H1 (cell line): ENCODE measurements at regions not wholly inside any gene's neighbourhood (a gene's known extent, or its start where the extent isn't known, plus 50 kb on each side); places are given as distances from the start of the nearest gene placed in this dataset.

Source experiments
- CTCF ChIA-PET: fragments of 300-600 bp; sonication (Branson Sonifier 250); formaldehyde crosslinking; loops from one replicate; lab custom pipeline; 2021; ENCODE audit not compliant: partially characterized antibody; lab: Charles Lee
- POLR2A ChIA-PET: fragments of 300-600 bp; sonication (Branson Sonifier 250); formaldehyde crosslinking; loops from one replicate; lab custom pipeline; 2021; ENCODE audit warnings: inconsistent platforms; ENCODE audit not compliant: partially characterized antibody; lab: Charles Lee
- DNase-seq, 2 experiments: peaks; one replicate each; pipeline versions ENCODE4 v3.0.0 to v3.0.0-alpha.2; 2010 to 2022; ENCODE audit warnings: low spot score in 2 of 2, low read depth in 1 of 2, mixed read lengths in 1 of 2
- FAIRE-seq: peaks from 2 replicates; lab custom pipeline; 2011; peaks lifted over from hg19 to GRCh38; lab: Jason Lieb, UNC
- H2AFZ ChIP-seq: 2 replicates; pipeline ENCODE4 v1.8.1; 2012; ENCODE audit warnings: low read length, inconsistent platforms
- H2AK5ac ChIP-seq: 2 replicates; pipeline ENCODE4 v1.6.1; 2013; ENCODE audit warnings: low read depth, low read length
- H2BK120ac ChIP-seq: replicated peaks from 2 replicates; pipeline ENCODE3; 2013; ENCODE audit warnings: low read depth, low read length, inconsistent platforms
- H2BK12ac ChIP-seq: 2 replicates; pipeline ENCODE4 v1.6.1; 2013; ENCODE audit warnings: low read depth, low read length
- H2BK15ac ChIP-seq: 2 replicates; pipeline ENCODE4 v1.6.1; 2013; ENCODE audit warnings: low read length
- H2BK20ac ChIP-seq: 2 replicates; pipeline ENCODE4 v1.6.1; 2013; ENCODE audit warnings: low read length
- H2BK5ac ChIP-seq: 2 replicates; pipeline ENCODE4 v1.6.1; 2013; ENCODE audit warnings: low read depth, low read length
- H3K14ac ChIP-seq: 2 replicates; pipeline ENCODE4 v1.6.1; 2013; ENCODE audit warnings: inconsistent platforms; ENCODE audit not compliant: insufficient read length
- H3K18ac ChIP-seq: 2 replicates; pipeline ENCODE4 v1.6.1; 2013; ENCODE audit warnings: low read length; ENCODE audit errors: extremely low read depth
- H3K23ac ChIP-seq: 2 replicates; pipeline ENCODE4 v1.6.1; 2013; ENCODE audit warnings: inconsistent platforms; ENCODE audit not compliant: insufficient read length
- H3K23me2 ChIP-seq: 2 replicates; pipeline ENCODE4 v1.6.1; 2013; ENCODE audit warnings: low read depth, low read length
- H3K27ac ChIP-seq: 2 replicates; pipeline ENCODE4 v1.6.1; 2011; ENCODE audit warnings: low read depth, low read length, inconsistent platforms
- H3K27me3 ChIP-seq, 4 experiments: replicated peaks in 1 of 4; 1 replicate in 1 of 4; 2 replicates in 3 of 4; pipeline versions ENCODE4 v1.6.1 to v1.8.1; 2011 to 2013; ENCODE audit warnings: low read length in 3 of 4, mild to moderate bottlenecking in 3 of 4, inconsistent platforms in 2 of 4, mixed read lengths in 2 of 4, moderate library complexity in 1 of 4; ENCODE audit not compliant: control insufficient read depth in 3 of 4, insufficient read depth in 3 of 4; ENCODE audit errors: extremely low read depth in 1 of 4
- H3K36me3 ChIP-seq, 4 experiments: 2 replicates each; pipeline versions ENCODE4 v1.6.1 to v1.8.1; 2011 to 2013; ENCODE audit warnings: mild to moderate bottlenecking in 4 of 4, low read length in 3 of 4, moderate library complexity in 2 of 4, control low read depth in 1 of 4, inconsistent platforms in 1 of 4; ENCODE audit not compliant: insufficient read depth in 4 of 4, control insufficient read depth in 2 of 4
- H3K4ac ChIP-seq: replicated peaks from 2 replicates; pipeline ENCODE3; 2013; ENCODE audit warnings: low read length, low read depth, mixed read lengths, inconsistent platforms; ENCODE audit not compliant: insufficient read length
- H3K4me1 ChIP-seq, 4 experiments: replicated peaks in 1 of 4; 1 replicate in 1 of 4; 2 replicates in 3 of 4; pipeline versions ENCODE4 v1.6.1 to v1.8.1; 2011 to 2013; ENCODE audit warnings: low read length in 3 of 4, inconsistent platforms in 2 of 4, mixed read lengths in 1 of 4; ENCODE audit not compliant: insufficient read depth in 4 of 4, control insufficient read depth in 3 of 4
- H3K4me2 ChIP-seq, 2 experiments: 2 replicates each; pipeline versions ENCODE4 v1.6.1 to v1.8.1; 2011 to 2013; ENCODE audit warnings: low read depth in 2 of 2, low read length in 2 of 2, control low read depth in 1 of 2, inconsistent platforms in 1 of 2, mild to moderate bottlenecking in 1 of 2; ENCODE audit not compliant: insufficient read depth in 1 of 2
- H3K4me3 ChIP-seq, 4 experiments: fragments of 200-600, 300-600 bp in 1 of 4; sonication (generic), shearing (Covaris generic), sonication (Bioruptor Twin) in 1 of 4; 2 replicates each; pipeline versions ENCODE4 v1.5.1 to v1.8.1; 2011 to 2016; ENCODE audit warnings: low read length in 4 of 4, low read depth in 3 of 4, control low read depth in 2 of 4, inconsistent platforms in 2 of 4, mild to moderate bottlenecking in 2 of 4, mixed read lengths in 1 of 4, moderate library complexity in 1 of 4; ENCODE audit not compliant: insufficient read depth in 2 of 4; ENCODE audit errors: extremely low read depth in 1 of 4
- H3K56ac ChIP-seq: replicated peaks from 2 replicates; pipeline ENCODE3; 2013; ENCODE audit warnings: low read depth, mild to moderate bottlenecking, mixed read lengths, low read length, inconsistent platforms; ENCODE audit not compliant: insufficient read length
- H3K79me1 ChIP-seq: 2 replicates; pipeline ENCODE4 v1.6.1; 2013; ENCODE audit warnings: low read depth, low read length, control low read depth
- H3K79me2 ChIP-seq, 2 experiments: 2 replicates each; pipeline versions ENCODE4 v1.6.1 to v1.8.1; 2012 to 2013; ENCODE audit warnings: low read length in 2 of 2, mild to moderate bottlenecking in 2 of 2, inconsistent platforms in 1 of 2; ENCODE audit not compliant: insufficient read depth in 2 of 2, control insufficient read depth in 1 of 2
- H3K9ac ChIP-seq, 4 experiments: replicated peaks in 1 of 4; 1 replicate in 1 of 4; 2 replicates in 3 of 4; pipeline versions ENCODE4 v1.6.1 to v1.8.1; 2011 to 2013; ENCODE audit warnings: low read depth in 3 of 4, low read length in 3 of 4, control low read depth in 2 of 4, mild to moderate bottlenecking in 2 of 4, moderate library complexity in 2 of 4, inconsistent platforms in 1 of 4; ENCODE audit errors: extremely low read depth in 1 of 4
- H3K9me3 ChIP-seq, 2 experiments: 2 replicates each; pipeline versions ENCODE4 v1.6.1 to v1.8.1; 2012 to 2013; ENCODE audit warnings: mild to moderate bottlenecking in 2 of 2, moderate library complexity in 2 of 2, control low read depth in 1 of 2, inconsistent platforms in 1 of 2, low read depth in 1 of 2, low read length in 1 of 2, mixed read lengths in 1 of 2; ENCODE audit not compliant: insufficient read depth in 2 of 2
- H4K20me1 ChIP-seq, 2 experiments: replicated peaks in 1 of 2; 2 replicates each; pipeline versions ENCODE3 to v1.8.1; 2011 to 2013; ENCODE audit warnings: inconsistent platforms in 2 of 2, low read length in 2 of 2, mild to moderate bottlenecking in 1 of 2; ENCODE audit not compliant: insufficient read depth in 2 of 2, control insufficient read depth in 1 of 2
- H4K5ac ChIP-seq: 2 replicates; pipeline ENCODE4 v1.6.1; 2013; ENCODE audit warnings: low read length, low read depth, mixed read lengths, inconsistent platforms; ENCODE audit not compliant: insufficient read length
- H4K8ac ChIP-seq: 2 replicates; pipeline ENCODE4 v1.8.0; 2013; ENCODE audit warnings: mild to moderate bottlenecking, moderate library complexity, low read length, inconsistent platforms; ENCODE audit not compliant: insufficient read depth; ENCODE audit errors: extremely low read depth
- H4K91ac ChIP-seq: replicated peaks from 2 replicates; pipeline ENCODE3; 2013; ENCODE audit warnings: low read length, mixed read lengths, inconsistent platforms; ENCODE audit not compliant: insufficient read length
- ASH2L ChIP-seq: fragments of 200-600, 300-600 bp; sonication (generic); IDR thresholded peaks from one replicate; pipeline ENCODE4 v1.7.1; 2017; ENCODE audit warnings: low read length
- ATF3 ChIP-seq: IDR thresholded peaks from 2 replicates; pipeline ENCODE4 v1.6.1; 2011; ENCODE audit warnings: low read depth, mild to moderate bottlenecking, low read length; ENCODE audit not compliant: insufficient read depth
- BACH1 ChIP-seq: IDR thresholded peaks from 2 replicates; pipeline ENCODE4 v1.6.1; 2012; ENCODE audit warnings: low read length, improper control_type of control experiment
- CTBP2 ChIP-seq: IDR thresholded peaks from 2 replicates; pipeline ENCODE4 v1.7.0; 2011; ENCODE audit warnings: borderline replicate concordance, mild to moderate bottlenecking, moderate library complexity, mixed read lengths, low read length; ENCODE audit not compliant: insufficient read depth, insufficient read length
- EP300 ChIP-seq, 2 experiments: IDR thresholded peaks; 1 replicate in 1 of 2; 2 replicates in 1 of 2; pipeline ENCODE4 v1.6.1; 2011 to 2012; ENCODE audit warnings: low read depth in 2 of 2, low read length in 2 of 2, mild to moderate bottlenecking in 2 of 2, borderline replicate concordance in 1 of 2, inconsistent platforms in 1 of 2, moderate library complexity in 1 of 2
- EZH2 ChIP-seq: fragments of 200-600 bp; sonication (generic); IDR thresholded peaks from 2 replicates; pipeline ENCODE4 v1.7.1; 2012; ENCODE audit warnings: low read depth, mild to moderate bottlenecking, moderate library complexity, low read length, inconsistent platforms; ENCODE audit not compliant: severe bottlenecking
- JUN ChIP-seq: IDR thresholded peaks from 2 replicates; pipeline ENCODE4 v1.6.1; 2011; ENCODE audit warnings: low read depth, mild to moderate bottlenecking, improper control_type of control experiment, low read length
- POLR2AphosphoS5 ChIP-seq: IDR thresholded peaks from 2 replicates; pipeline ENCODE4 v1.6.1; 2011; ENCODE audit warnings: low read depth, low read length
- RAD21 ChIP-seq, 2 experiments: IDR thresholded peaks in 1 of 2; conservative IDR thresholded peaks in 1 of 2; 2 replicates each; pipeline ENCODE4 v1.6.1; 2011; ENCODE audit warnings: low read depth in 2 of 2, low read length in 2 of 2, improper control_type of control experiment in 1 of 2, inconsistent platforms in 1 of 2, mild to moderate bottlenecking in 1 of 2, moderate library complexity in 1 of 2
- SIRT6 ChIP-seq: IDR thresholded peaks from one replicate; pipeline ENCODE4 v1.7.1; 2012; ENCODE audit warnings: low read length, inconsistent platforms
- SUZ12 ChIP-seq: fragments of 200-600 bp; sonication (generic); IDR thresholded peaks from 2 replicates; pipeline ENCODE4 v1.6.1; 2012; ENCODE audit warnings: mild to moderate bottlenecking, inconsistent platforms, low read length, moderate library complexity, mixed read lengths
- TAF7 ChIP-seq: optimal IDR thresholded peaks from 2 replicates; pipeline ENCODE3; 2011; ENCODE audit warnings: low read depth, mild to moderate bottlenecking, inconsistent platforms, low read length, moderate library complexity, borderline replicate concordance

DNA sequence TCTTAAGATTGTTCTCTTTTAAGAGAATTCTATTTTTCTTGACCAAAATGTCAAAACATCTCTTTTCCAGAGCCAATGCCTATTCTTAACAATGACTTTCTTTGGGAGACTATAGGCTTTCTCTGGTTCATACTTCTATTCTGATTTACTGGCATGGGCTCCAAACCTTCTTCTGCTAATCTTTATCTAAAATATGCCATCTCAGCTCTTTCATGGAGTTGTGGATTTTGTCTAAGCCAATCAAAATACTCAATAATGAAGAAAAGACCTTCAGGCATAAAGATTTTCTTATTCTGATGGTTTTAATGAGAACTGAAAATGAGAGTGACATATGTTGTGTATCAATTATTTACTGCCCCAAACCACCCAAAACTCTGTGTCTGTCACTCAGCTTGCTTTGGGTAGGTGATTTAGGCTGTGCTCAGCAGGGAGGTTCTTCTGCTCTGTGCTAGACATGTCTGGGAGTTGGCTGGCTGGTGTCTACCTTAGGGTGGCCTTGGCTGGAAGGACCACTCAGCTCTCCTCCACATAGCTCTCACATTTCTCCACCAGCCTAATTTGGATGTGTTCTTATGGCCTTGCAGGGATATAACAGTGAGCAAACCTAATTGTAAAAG lies 270.8 kb downstream of the PRDM2 start:
- no peak overlapping the region for H3K14ac ChIP-seq
- no peak overlapping the region for H2AK5ac ChIP-seq
- H4K20me1 ChIP-seq, result no peaks in the 10 kb centered on the region
- no peak overlapping the region for H3K4me2 ChIP-seq
- H2BK5ac ChIP-seq, result no peak overlapping the region
- no peaks in the 10 kb centered on the region for H3K23me2 ChIP-seq
- H3K79me1 ChIP-seq, result no peaks in the 10 kb centered on the region
- H4K8ac ChIP-seq, result no peak overlapping the region
- TF ChIP-seq TAF7, result no peak
- TF ChIP-seq POLR2AphosphoS5, result no peak
- no peak for TF ChIP-seq BACH1
- TF ChIP-seq CTBP2, result no peak
- TF ChIP-seq RAD21 (IDR thresholded peaks at IDR 0.05 in 1 of 2, conservative IDR thresholded peaks at IDR 0.05 in 1 of 2; ENCODE audit: low read depth in 2 of 2, low read length in 2 of 2), result no peak
- no peak for TF ChIP-seq SUZ12
- no peak for TF ChIP-seq EP300 (IDR thresholded peaks at IDR 0.05; ENCODE audit: borderline replicate concordance in 1 of 2, low read depth in 2 of 2, low read length in 2 of 2)
- no peak for TF ChIP-seq EZH2
- no peak for TF ChIP-seq ASH2L
- TF ChIP-seq ATF3, result no peak
- TF ChIP-seq SIRT6, result no peak
- TF ChIP-seq JUN, result no peak
- H2BK120ac ChIP-seq, result no peak overlapping the region
- H4K5ac ChIP-seq, result no peak overlapping the region
- H3K27ac ChIP-seq, result no peak overlapping the region
- no peak overlapping the region for H3K56ac ChIP-seq
- no peaks in the 10 kb centered on the region for H3K36me3 ChIP-seq
- H4K91ac ChIP-seq, result no peak overlapping the region
- no peak overlapping the region for H3K9ac ChIP-seq
- H2BK20ac ChIP-seq, result no peak overlapping the region
- H3K23ac ChIP-seq, result no peak overlapping the region
- H3K4me1 ChIP-seq, result no peaks in the 10 kb centered on the region
- CTCF ChIA-PET, result interaction anchor here (0.6 to 1.7 kb wide), 2 partner anchors 17 to 586 kb away, joined by 3 to 4 read pairs; no protein-coding TSS in a partner anchor
- no peaks in the 10 kb centered on the region for H3K79me2 ChIP-seq
- no peaks in the 10 kb centered on the region; a peak in 1 of 7 replicates for H3K27me3 ChIP-seq
- DNase-seq (no peak), FAIRE-seq (no peak)
- no peak overlapping the region for H2BK15ac ChIP-seq
- peaks cover 7 to 14% of the 10 kb centered on the region in 2 experiments; a peak in 3 of 4 replicates for H3K9me3 ChIP-seq
- H3K4ac ChIP-seq, result no peak overlapping the region
- no peak overlapping the region for H3K18ac ChIP-seq
- no peak overlapping the region for H2BK12ac ChIP-seq
- no peak overlapping the region for H3K4me3 ChIP-seq
- POLR2A ChIA-PET, result no interaction called here
- H2AFZ ChIP-seq, result no peak overlapping the region
